Mesenchymal stem cell (in vitro differentiated cells and primary cell): ENCODE measurements at regions not wholly inside any gene's neighbourhood (a gene's known extent, or its start where the extent isn't known, plus 50 kb on each side); places are given as distances from the start of the nearest gene placed in this dataset.

Source experiments
- DNase-seq: peaks from one replicate; pipeline ENCODE4 v3.0.0-alpha.2; 2013
- H2AFZ ChIP-seq: one replicate; pipeline ENCODE4 v1.6.1; 2013; ENCODE audit warnings: low read depth, mild to moderate bottlenecking, control low read depth, inconsistent platforms, low read length, moderate library complexity
- H2AK5ac ChIP-seq: 2 replicates; pipeline ENCODE4 v1.6.1; 2013; ENCODE audit warnings: low read length, moderate library complexity, mild to moderate bottlenecking, inconsistent platforms; ENCODE audit not compliant: severe bottlenecking
- H2BK120ac ChIP-seq: one replicate; pipeline ENCODE4 v1.6.1; 2013; ENCODE audit warnings: low read depth, mild to moderate bottlenecking, inconsistent platforms, low read length, moderate library complexity
- H2BK12ac ChIP-seq, 2 experiments: one replicate each; pipeline ENCODE4 v1.6.1; 2013; ENCODE audit warnings: inconsistent platforms in 2 of 2, low read length in 2 of 2, mild to moderate bottlenecking in 2 of 2, moderate library complexity in 2 of 2, control low read depth in 1 of 2
- H2BK15ac ChIP-seq: one replicate; pipeline ENCODE4 v1.6.1; 2013; ENCODE audit warnings: mild to moderate bottlenecking, low read depth, inconsistent platforms; ENCODE audit not compliant: poor library complexity, severe bottlenecking
- H2BK5ac ChIP-seq: 2 replicates; pipeline ENCODE4 v1.6.1; 2013; ENCODE audit warnings: low read depth, mild to moderate bottlenecking, low read length, control low read depth, inconsistent platforms; ENCODE audit not compliant: poor library complexity, severe bottlenecking
- H3K14ac ChIP-seq, 2 experiments: one replicate each; pipeline ENCODE4 v1.6.1; 2013; ENCODE audit warnings: inconsistent platforms in 2 of 2, low read length in 2 of 2, control low read depth in 1 of 2, mild to moderate bottlenecking in 1 of 2, moderate library complexity in 1 of 2
- H3K18ac ChIP-seq, 2 experiments: one replicate each; pipeline ENCODE4 v1.6.1; 2013; ENCODE audit warnings: inconsistent platforms in 2 of 2, low read length in 2 of 2, control low read depth in 1 of 2, low read depth in 1 of 2, mild to moderate bottlenecking in 1 of 2
- H3K23ac ChIP-seq, 2 experiments: one replicate each; pipeline ENCODE4 v1.6.1; 2013; ENCODE audit warnings: inconsistent platforms in 2 of 2, low read length in 2 of 2, mild to moderate bottlenecking in 2 of 2, moderate library complexity in 2 of 2, control low read depth in 1 of 2
- H3K27ac ChIP-seq: 2 replicates; pipeline ENCODE4 v1.5.1; 2013; ENCODE audit warnings: mild to moderate bottlenecking, moderate library complexity, low read length, control low read depth, inconsistent platforms; ENCODE audit not compliant: poor library complexity, severe bottlenecking
- H3K27me3 ChIP-seq, 2 experiments: 2 replicates each; pipeline versions ENCODE4 v1.6.1 to v1.7.0; 2013; ENCODE audit warnings: low read length in 2 of 2, mild to moderate bottlenecking in 2 of 2, moderate library complexity in 2 of 2, control low read depth in 1 of 2, inconsistent platforms in 1 of 2; ENCODE audit not compliant: control insufficient read depth in 1 of 2, insufficient read depth in 1 of 2
- H3K36me3 ChIP-seq, 2 experiments: 2 replicates each; pipeline versions ENCODE4 v1.6.1 to v1.7.0; 2013; ENCODE audit warnings: low read length in 2 of 2, control low read depth in 1 of 2, inconsistent platforms in 1 of 2, low read depth in 1 of 2, mild to moderate bottlenecking in 1 of 2; ENCODE audit not compliant: insufficient read depth in 2 of 2, control insufficient read depth in 1 of 2
- H3K4ac ChIP-seq, 2 experiments: one replicate each; pipeline ENCODE4 v1.6.1; 2013; ENCODE audit warnings: inconsistent platforms in 2 of 2, low read length in 2 of 2, mild to moderate bottlenecking in 2 of 2, moderate library complexity in 2 of 2, control low read depth in 1 of 2, low read depth in 1 of 2
- H3K4me1 ChIP-seq: 2 replicates; pipeline ENCODE4 v1.6.1; 2013; ENCODE audit warnings: low read depth, low read length, control low read depth; ENCODE audit not compliant: control insufficient read depth, insufficient read depth
- H3K4me2 ChIP-seq: 2 replicates; pipeline ENCODE4 v1.6.1; 2013; ENCODE audit warnings: low read length, mild to moderate bottlenecking, inconsistent platforms; ENCODE audit not compliant: poor library complexity, severe bottlenecking
- H3K4me3 ChIP-seq, 2 experiments: 2 replicates each; pipeline versions ENCODE4 v1.5.1 to v1.7.0; 2013; ENCODE audit warnings: low read length in 2 of 2, mild to moderate bottlenecking in 2 of 2, control low read depth in 1 of 2, low read depth in 1 of 2; ENCODE audit not compliant: insufficient read depth in 1 of 2
- H3K79me1 ChIP-seq: replicated peaks from 2 replicates; pipeline ENCODE4 v1.6.1; 2013; ENCODE audit warnings: mild to moderate bottlenecking, control low read depth, low read length, inconsistent platforms; ENCODE audit not compliant: poor library complexity, severe bottlenecking
- H3K9ac ChIP-seq: 2 replicates; pipeline ENCODE4 v1.7.0; 2013; ENCODE audit warnings: mild to moderate bottlenecking, low read length, moderate library complexity
- H3K9me3 ChIP-seq: 2 replicates; pipeline ENCODE4 v1.7.0; 2013; ENCODE audit warnings: mild to moderate bottlenecking, low read length; ENCODE audit not compliant: control insufficient read depth
- H4K8ac ChIP-seq: one replicate; pipeline ENCODE4 v1.6.1; 2013; ENCODE audit warnings: inconsistent platforms, mild to moderate bottlenecking, low read length, moderate library complexity
- H4K91ac ChIP-seq: one replicate; pipeline ENCODE4 v1.6.1; 2013; ENCODE audit warnings: mild to moderate bottlenecking, low read length, inconsistent platforms
- WGBS: methylation state at CpG from one replicate; pipeline ENCODE4 v1.1.7; 2013; ENCODE audit warnings: mixed read lengths; 5-methylcytosine and 5-hydroxymethylcytosine counted together

- Histone ChIP-seq H3K79me1 (no peaks in the 10 kb centered on the region), H2BK120ac (no peak overlapping the region), H3K9ac (no peak overlapping the region), H3K18ac (no peak overlapping the region), H3K4me1 (no peaks in the 10 kb centered on the region), H2BK5ac (no peak overlapping the region), H2AFZ (no peak overlapping the region), H2BK15ac (no peak overlapping the region), H3K4me2 (no peak overlapping the region), H4K91ac (no peak overlapping the region), H2BK12ac (no peak overlapping the region), H3K14ac (no peak overlapping the region), H3K9me3 (no peaks in the 10 kb centered on the region), H2AK5ac (no peak overlapping the region), H3K27me3 (no peaks in the 10 kb centered on the region), H3K23ac (no peak overlapping the region), H3K27ac (peak overlapping the region; percentile 65), H3K4me3 (no peak overlapping the region), H3K36me3 (no peaks in the 10 kb centered on the region), H3K4ac (no peak overlapping the region), H4K8ac (no peak overlapping the region)
- DNase-seq, result no peak
Measured at GRCh38 chr3:104458657-104459056, 908.1 kb upstream of the ALCAM start.

DNA sequence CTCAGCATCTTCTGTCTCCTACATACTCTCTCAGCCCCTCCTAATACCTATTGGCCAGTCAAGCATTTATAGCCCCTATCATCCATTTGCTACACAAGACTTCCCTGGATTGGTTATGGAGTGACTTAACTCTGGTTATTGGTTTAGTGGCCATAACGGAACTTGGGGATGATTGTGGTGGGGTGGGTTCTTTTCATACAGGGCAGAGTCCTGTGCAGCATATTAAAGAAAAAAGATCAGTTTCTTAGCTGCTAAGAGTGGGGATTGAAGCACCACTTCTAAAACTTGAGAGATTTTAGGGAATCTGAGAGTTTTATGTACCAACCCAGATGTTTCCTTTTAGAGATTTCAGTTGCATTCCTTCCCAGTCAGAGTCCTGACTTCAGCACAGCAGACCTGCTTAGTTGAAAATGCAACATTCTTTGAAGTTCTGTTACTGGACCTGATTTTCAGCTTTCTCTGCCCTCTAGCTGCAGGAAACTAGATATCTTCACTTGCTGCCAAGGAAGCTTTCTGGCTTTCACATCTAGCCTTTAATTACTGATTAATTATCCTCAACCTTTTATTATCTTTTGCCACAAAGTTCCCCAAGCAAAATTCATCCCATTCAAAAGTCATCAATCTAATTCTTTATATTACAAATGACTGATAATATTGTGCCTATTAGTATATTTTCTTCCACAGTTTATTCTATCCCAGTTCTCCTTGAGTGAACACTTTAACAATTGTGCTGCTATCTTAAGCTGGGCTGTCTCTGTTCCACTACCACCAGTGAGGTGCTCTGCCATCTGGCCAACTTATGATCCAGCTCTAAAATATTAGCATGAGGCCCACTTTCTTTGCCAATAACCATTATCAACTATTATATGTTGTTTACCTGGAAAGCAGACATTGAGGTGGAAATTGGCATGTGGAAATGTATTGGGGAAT is 906.0 kb upstream of the ALCAM start:
- Histone ChIP-seq H3K4me1 (no peaks in the 10 kb centered on the region), H3K9ac (no peak overlapping the region), H2BK15ac (no peak overlapping the region), H3K27ac (peak overlapping the region; percentile 77), H4K91ac (no peak overlapping the region), H2AFZ (no peak overlapping the region), H3K4ac (no peak overlapping the region), H3K18ac (no peak overlapping the region), H4K8ac (no peak overlapping the region), H2BK120ac (no peak overlapping the region), H3K79me1 (no peaks in the 10 kb centered on the region), H3K27me3 (no peaks in the 10 kb centered on the region), H3K14ac (no peak overlapping the region), H3K4me2 (no peak overlapping the region), H3K4me3 (no peak overlapping the region), H2BK5ac (peak overlapping the region; percentile 66), H2AK5ac (no peak overlapping the region), H2BK12ac (no peak overlapping the region), H3K23ac (no peak overlapping the region), H3K36me3 (no peaks in the 10 kb centered on the region), H3K9me3 (peaks cover 4% of the 10 kb centered on the region)
- WGBS, result 42% methylated on average over 1 of the region's 1 CpG
- DNase-seq, result peak; percentile 29

GRCh38 chr3:104461431-104461830 is 905.3 kb upstream of the ALCAM start:
- 86% methylated on average over 1 of the region's 1 CpG for WGBS
- no peak overlapping the region for H4K8ac ChIP-seq
- H2AFZ ChIP-seq, result no peak overlapping the region
- no peaks in the 10 kb centered on the region for H3K27me3 ChIP-seq
- H3K9me3 ChIP-seq, result peaks cover 4% of the 10 kb centered on the region
- no peak overlapping the region for H3K18ac ChIP-seq
- no peak overlapping the region for H3K23ac ChIP-seq
- H2BK12ac ChIP-seq, result no peak overlapping the region
- no peaks in the 10 kb centered on the region for H3K4me1 ChIP-seq
- no peak overlapping the region for H3K14ac ChIP-seq
- no peak for DNase-seq
- no peak overlapping the region for H2BK5ac ChIP-seq
- no peaks in the 10 kb centered on the region for H3K36me3 ChIP-seq
- no peak overlapping the region for H3K4me2 ChIP-seq
- H2BK15ac ChIP-seq, result no peak overlapping the region
- H2BK120ac ChIP-seq, result no peak overlapping the region
- no peak overlapping the region for H4K91ac ChIP-seq
- no peak overlapping the region for H3K4ac ChIP-seq
- H3K4me3 ChIP-seq, result no peak overlapping the region
- H2AK5ac ChIP-seq, result no peak overlapping the region
- peak overlapping the region; percentile 75 for H3K27ac ChIP-seq
- H3K9ac ChIP-seq, result no peak overlapping the region
- no peaks in the 10 kb centered on the region for H3K79me1 ChIP-seq

DNA sequence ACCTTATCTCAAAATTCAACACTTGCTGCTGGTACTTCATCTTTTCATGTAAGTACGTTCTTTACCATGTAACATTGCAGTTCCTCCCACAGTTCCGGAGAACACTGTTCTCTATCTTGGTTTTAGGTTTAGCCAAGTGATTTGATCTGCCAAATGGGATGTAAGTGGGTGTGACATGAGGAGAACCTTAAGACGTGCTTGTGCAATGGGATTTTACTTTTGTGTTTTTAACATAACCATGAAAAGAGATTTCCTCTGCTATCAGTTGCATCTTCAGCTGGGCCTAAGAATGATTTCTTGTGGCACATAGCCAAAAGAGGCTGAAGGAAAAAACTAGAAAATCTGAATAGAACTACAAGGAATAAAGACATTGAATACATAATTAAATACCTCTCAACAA is 894.5 kb upstream of the ALCAM start:
- H2BK12ac ChIP-seq, result no peak overlapping the region
- no peak overlapping the region for H2BK5ac ChIP-seq
- H3K9ac ChIP-seq, result no peak overlapping the region
- no peaks in the 10 kb centered on the region for H3K27me3 ChIP-seq
- H2BK15ac ChIP-seq, result no peak overlapping the region
- H3K9me3 ChIP-seq, result peaks cover 27% of the 10 kb centered on the region
- no peak overlapping the region for H3K23ac ChIP-seq
- 83% methylated on average over 2 of the region's 3 CpGs for WGBS
- no peak overlapping the region for H4K91ac ChIP-seq
- no peaks in the 10 kb centered on the region for H3K4me1 ChIP-seq
- H3K36me3 ChIP-seq, result no peaks in the 10 kb centered on the region
- H3K79me1 ChIP-seq, result no peaks in the 10 kb centered on the region
- DNase-seq, result no peak
- no peak overlapping the region for H4K8ac ChIP-seq
- H3K4me3 ChIP-seq, result no peak overlapping the region
- H3K18ac ChIP-seq, result no peak overlapping the region
- no peak overlapping the region for H2BK120ac ChIP-seq
- no peak overlapping the region for H3K4me2 ChIP-seq
- H2AK5ac ChIP-seq, result no peak overlapping the region
- no peak overlapping the region for H3K4ac ChIP-seq
- no peak overlapping the region for H2AFZ ChIP-seq
- no peak overlapping the region for H3K27ac ChIP-seq
- no peak overlapping the region for H3K14ac ChIP-seq
